ENCODE measurements at regions not wholly inside any gene's neighbourhood (a gene's known extent, or its start where the extent isn't known, plus 50 kb on each side); places are given as distances from the start of the nearest gene placed in this dataset.
"Not testable (repeated sequence)": the region's sequence is repeated elsewhere in the genome, so short reads cannot be mapped to it uniquely, and the experiment has no call there.

DNA sequence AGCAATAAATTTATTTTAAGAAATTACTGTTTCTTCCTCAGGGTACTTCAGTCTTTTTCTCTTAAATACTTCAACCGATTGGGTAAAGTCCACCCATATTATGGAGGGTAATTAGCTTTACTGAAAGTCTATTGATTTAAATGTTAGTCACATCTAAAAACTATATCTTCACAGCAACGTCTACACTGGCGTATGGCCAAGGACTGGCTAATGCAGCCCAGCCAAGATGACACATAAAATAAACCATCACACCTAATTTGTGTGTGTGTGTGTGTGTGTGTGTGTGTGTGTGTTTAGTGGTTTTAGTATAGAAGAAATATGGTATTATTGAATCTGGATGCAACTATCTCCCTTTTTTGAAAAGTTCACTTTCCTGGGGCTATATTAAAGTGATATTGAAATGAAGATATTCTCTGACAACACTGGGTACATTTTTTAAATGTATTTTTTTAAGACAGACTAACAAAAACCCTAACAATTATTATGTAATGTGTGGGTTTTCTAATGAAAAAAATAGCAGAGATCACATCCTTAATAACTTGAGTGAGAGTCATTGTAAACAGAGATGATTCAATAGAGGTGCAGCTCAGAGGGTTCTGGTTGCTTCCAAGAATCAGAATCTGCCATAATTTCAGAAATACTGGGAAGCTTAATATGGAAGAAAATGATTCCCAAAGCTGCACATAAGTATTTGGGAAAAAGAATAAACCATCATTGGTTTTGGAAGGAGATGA is 584.2 kb upstream of the MBL2 start:
- no peak for TF ChIP-seq EZH2 (IDR thresholded peaks at IDR 0.05; ENCODE audit: borderline replicate concordance, low read length)
- TF ChIP-seq, protein P1, sequence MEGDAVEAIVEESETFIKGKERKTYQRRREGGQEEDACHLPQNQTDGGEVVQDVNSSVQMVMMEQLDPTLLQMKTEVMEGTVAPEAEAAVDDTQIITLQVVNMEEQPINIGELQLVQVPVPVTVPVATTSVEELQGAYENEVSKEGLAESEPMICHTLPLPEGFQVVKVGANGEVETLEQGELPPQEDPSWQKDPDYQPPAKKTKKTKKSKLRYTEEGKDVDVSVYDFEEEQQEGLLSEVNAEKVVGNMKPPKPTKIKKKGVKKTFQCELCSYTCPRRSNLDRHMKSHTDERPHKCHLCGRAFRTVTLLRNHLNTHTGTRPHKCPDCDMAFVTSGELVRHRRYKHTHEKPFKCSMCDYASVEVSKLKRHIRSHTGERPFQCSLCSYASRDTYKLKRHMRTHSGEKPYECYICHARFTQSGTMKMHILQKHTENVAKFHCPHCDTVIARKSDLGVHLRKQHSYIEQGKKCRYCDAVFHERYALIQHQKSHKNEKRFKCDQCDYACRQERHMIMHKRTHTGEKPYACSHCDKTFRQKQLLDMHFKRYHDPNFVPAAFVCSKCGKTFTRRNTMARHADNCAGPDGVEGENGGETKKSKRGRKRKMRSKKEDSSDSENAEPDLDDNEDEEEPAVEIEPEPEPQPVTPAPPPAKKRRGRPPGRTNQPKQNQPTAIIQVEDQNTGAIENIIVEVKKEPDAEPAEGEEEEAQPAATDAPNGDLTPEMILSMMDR (IDR thresholded peaks at IDR 0.05; ENCODE audit: low read length) = no peak
- H3K9ac ChIP-seq (ENCODE audit: low read length) = no peak overlapping the region
- no peak overlapping the region for H3K4me2 ChIP-seq (ENCODE audit: low read length)
- no peaks in the 10 kb centered on the region for H3K9me3 ChIP-seq (ENCODE audit: low read length)
- no peak overlapping the region for H3K27ac ChIP-seq (ENCODE audit: low read depth, low read length, poor library complexity, severe bottlenecking)
- H2AFZ ChIP-seq (ENCODE audit: low read length) = no peak overlapping the region
- no peaks in the 10 kb centered on the region for H3K79me2 ChIP-seq (ENCODE audit: insufficient read depth, low read length)
- no peak overlapping the region for H3K4me3 ChIP-seq (ENCODE audit: low read depth, low read length, poor library complexity, severe bottlenecking)
- H4K20me1 ChIP-seq (ENCODE audit: insufficient read depth, low read length) = no peaks in the 10 kb centered on the region
- no peaks in the 10 kb centered on the region for H3K9me2 ChIP-seq (ENCODE audit: low read depth, low read length)
- H3F3A ChIP-seq (ENCODE audit: insufficient read depth, low read length) = no peaks in the 10 kb centered on the region
- no peaks in the 10 kb centered on the region for H3K4me1 ChIP-seq (ENCODE audit: insufficient read depth, low read length, severe bottlenecking)
- no peaks in the 10 kb centered on the region for H3K36me3 ChIP-seq (ENCODE audit: insufficient read depth, low read length)
- no peaks in the 10 kb centered on the region for H3K27me3 ChIP-seq (ENCODE audit: insufficient read depth, low read length)

DNA sequence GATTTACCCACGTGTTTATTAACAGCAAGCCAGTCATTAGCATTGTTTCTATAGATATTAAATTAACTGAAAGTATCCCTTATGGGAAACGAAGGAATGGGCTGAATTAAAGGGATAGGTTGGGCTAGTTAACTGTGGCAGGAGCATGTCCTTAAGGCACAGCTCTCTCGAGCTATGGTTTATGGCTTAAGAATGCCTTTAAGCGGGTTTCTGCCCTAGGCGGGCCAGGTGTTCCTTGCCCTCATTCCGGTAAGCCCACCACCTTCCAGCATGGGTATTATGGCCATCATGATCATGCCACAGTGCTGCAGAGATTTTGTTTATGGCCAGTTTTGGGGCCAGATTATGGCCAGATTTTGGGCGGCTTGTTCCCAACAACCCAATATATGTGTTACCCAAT is 569.9 kb upstream of the MBL2 start:
- not testable (repeated sequence) for H3K4me1 ChIP-seq (ENCODE audit: insufficient read depth, low read length, severe bottlenecking); H4K20me1 ChIP-seq (ENCODE audit: insufficient read depth, low read length); H3K27me3 ChIP-seq (ENCODE audit: insufficient read depth, low read length); H3K79me2 ChIP-seq (ENCODE audit: insufficient read depth, low read length); H3K9ac ChIP-seq (ENCODE audit: low read length); H3K36me3 ChIP-seq (ENCODE audit: insufficient read depth, low read length); H3K4me2 ChIP-seq (ENCODE audit: low read length); H2AFZ ChIP-seq (ENCODE audit: low read length); H3K9me2 ChIP-seq (ENCODE audit: low read depth, low read length); H3K27ac ChIP-seq (ENCODE audit: low read depth, low read length, poor library complexity, severe bottlenecking); H3K9me3 ChIP-seq (ENCODE audit: low read length); H3K4me3 ChIP-seq (ENCODE audit: low read depth, low read length, poor library complexity, severe bottlenecking); H3F3A ChIP-seq (ENCODE audit: insufficient read depth, low read length)

DNA sequence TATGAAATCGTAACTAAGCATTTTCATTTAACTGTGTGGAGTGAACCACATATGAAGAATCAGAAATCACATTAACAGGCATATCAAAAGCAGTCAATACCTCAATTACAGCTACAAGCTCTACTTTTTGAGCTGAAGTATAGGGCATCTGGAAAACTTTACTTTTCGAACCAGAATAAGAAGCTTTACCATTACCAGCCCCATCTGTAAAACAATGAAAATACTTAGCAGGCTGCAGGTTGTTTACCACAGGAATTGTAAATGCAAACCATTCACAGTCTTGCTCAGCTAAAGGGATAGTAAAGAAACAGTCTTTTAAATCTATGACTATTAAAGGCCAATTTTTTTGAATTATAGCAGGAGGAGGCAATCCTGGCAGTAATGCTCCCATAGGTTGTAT is 565.6 kb upstream of the MBL2 start:
- H3K36me3 ChIP-seq (ENCODE audit: insufficient read depth, low read length); H3K9me2 ChIP-seq (ENCODE audit: low read depth, low read length); H3K4me1 ChIP-seq (ENCODE audit: insufficient read depth, low read length, severe bottlenecking); H3K4me3 ChIP-seq (ENCODE audit: low read depth, low read length, poor library complexity, severe bottlenecking); H2AFZ ChIP-seq (ENCODE audit: low read length); H3K27ac ChIP-seq (ENCODE audit: low read depth, low read length, poor library complexity, severe bottlenecking); H3K27me3 ChIP-seq (ENCODE audit: insufficient read depth, low read length); H4K20me1 ChIP-seq (ENCODE audit: insufficient read depth, low read length); H3K4me2 ChIP-seq (ENCODE audit: low read length); H3K9ac ChIP-seq (ENCODE audit: low read length); H3K79me2 ChIP-seq (ENCODE audit: insufficient read depth, low read length); H3K9me3 ChIP-seq (ENCODE audit: low read length); H3F3A ChIP-seq (ENCODE audit: insufficient read depth, low read length): not testable (repeated sequence)

DNA sequence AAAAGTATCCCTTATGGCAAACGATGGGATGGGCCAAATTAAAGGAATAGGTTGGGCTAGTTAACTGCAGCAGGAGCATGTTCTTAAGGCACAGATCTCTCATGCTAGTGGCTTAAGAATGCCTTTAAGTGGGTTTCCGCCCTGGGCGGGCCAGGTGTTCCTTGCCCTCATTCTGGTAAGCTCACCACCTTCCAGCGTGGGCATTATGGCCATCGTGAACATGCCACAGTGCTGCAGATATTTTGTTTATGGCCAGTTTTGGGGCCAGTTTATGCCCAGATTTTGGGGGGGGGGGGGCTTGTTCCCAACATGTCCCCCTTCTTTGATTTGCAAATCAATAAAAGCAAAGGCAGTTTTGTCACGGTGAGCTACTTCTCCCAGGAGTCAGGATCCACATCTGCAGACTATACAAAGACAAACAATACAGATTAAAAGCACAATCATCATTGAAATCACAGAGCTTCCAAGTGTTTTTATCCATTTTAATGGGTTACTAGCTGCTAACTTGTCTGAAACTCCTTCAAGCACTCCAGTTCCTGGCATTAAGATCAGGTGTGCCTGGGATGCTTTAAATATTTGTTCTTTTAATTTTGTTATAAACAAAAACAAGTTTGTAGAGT is 563.3 kb upstream of the MBL2 start:
- not testable (repeated sequence) for H3K9me2 ChIP-seq (ENCODE audit: low read depth, low read length); H3K4me1 ChIP-seq (ENCODE audit: insufficient read depth, low read length, severe bottlenecking); H3F3A ChIP-seq (ENCODE audit: insufficient read depth, low read length); H3K4me3 ChIP-seq (ENCODE audit: low read depth, low read length, poor library complexity, severe bottlenecking); H4K20me1 ChIP-seq (ENCODE audit: insufficient read depth, low read length); H3K36me3 ChIP-seq (ENCODE audit: insufficient read depth, low read length); H3K4me2 ChIP-seq (ENCODE audit: low read length); H3K79me2 ChIP-seq (ENCODE audit: insufficient read depth, low read length); H3K27ac ChIP-seq (ENCODE audit: low read depth, low read length, poor library complexity, severe bottlenecking); H3K9me3 ChIP-seq (ENCODE audit: low read length); H3K27me3 ChIP-seq (ENCODE audit: insufficient read depth, low read length); H2AFZ ChIP-seq (ENCODE audit: low read length); H3K9ac ChIP-seq (ENCODE audit: low read length)

All from OCI-LY1 (cell line).